RCC 7860 (cell line): ENCODE measurements at regions not wholly inside any gene's neighbourhood (a gene's known extent, or its start where the extent isn't known, plus 50 kb on each side); places are given as distances from the start of the nearest gene placed in this dataset.
"Not testable (repeated sequence)": the region's sequence is repeated elsewhere in the genome, so short reads cannot be mapped to it uniquely, and the experiment has no call there.

Source experiments
- DNase-seq: peaks from one replicate; pipeline ENCODE4 v3.0.0-alpha.2; 2015; ENCODE audit warnings: low spot score
- FAIRE-seq: peaks from 2 replicates; lab custom pipeline; 2012; peaks lifted over from hg19 to GRCh38; lab: Jason Lieb, UNC

DNA sequence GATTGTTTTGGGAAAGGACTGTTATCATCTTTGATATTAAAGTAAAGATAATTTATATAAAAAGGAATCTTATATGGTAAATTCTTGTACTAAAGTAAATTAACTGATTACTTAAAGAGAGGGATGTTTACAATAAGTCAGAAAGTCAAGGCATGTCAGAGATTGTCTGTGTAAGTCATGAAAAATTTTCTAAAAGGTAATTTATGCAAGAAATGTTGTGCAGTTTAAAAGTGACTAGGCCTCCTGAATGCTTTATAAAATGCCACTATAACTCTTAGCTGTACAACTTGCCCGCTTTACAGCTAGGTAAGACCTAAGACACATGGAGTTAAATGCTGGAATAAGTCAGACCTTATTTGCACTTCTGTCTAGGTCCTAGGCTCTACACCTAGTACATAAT is 692.9 kb downstream of the GBE1 start:
- DNase-seq (no peak), FAIRE-seq (no peak)

DNA sequence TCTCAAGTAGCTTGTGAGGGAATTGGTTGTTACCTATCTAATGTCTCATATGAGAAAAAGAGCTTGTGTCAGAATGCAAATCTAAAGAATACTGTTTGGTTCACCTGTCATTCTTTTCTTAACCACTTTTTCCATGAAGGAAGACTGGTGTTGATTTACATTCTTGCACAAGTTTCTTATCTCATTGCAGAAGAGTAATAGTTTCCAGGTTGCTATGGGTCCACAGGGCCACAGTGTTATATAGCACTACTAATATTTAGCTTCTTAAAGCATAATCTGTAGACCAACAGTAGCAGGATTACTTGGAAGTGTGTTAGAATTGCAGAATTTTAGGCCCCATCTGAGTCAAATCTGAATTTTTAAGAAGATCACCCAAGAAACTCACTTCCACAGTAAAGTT is 697.5 kb downstream of the GBE1 start:
- DNase-seq (no peak), FAIRE-seq (no peak)

DNA sequence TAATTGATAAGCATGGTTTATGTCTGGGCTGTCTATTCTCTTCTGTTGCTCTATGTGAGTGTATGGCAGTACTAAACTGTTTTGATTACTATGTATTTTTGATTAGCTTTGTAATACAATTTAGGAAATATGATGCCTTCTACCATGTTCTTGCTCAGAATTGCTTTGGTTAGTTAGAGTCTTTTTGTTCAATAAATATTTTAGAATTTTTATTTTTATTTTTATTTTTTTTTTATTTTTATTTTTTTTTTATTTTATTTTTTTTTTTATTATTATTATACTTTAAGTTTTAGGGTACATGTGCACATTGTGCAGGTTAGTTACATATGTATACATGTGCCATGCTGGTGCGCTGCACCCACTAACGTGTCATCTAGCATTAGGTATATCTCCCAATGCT is 710.3 kb downstream of the GBE1 start:
- DNase-seq, FAIRE-seq: not testable (repeated sequence)

DNA sequence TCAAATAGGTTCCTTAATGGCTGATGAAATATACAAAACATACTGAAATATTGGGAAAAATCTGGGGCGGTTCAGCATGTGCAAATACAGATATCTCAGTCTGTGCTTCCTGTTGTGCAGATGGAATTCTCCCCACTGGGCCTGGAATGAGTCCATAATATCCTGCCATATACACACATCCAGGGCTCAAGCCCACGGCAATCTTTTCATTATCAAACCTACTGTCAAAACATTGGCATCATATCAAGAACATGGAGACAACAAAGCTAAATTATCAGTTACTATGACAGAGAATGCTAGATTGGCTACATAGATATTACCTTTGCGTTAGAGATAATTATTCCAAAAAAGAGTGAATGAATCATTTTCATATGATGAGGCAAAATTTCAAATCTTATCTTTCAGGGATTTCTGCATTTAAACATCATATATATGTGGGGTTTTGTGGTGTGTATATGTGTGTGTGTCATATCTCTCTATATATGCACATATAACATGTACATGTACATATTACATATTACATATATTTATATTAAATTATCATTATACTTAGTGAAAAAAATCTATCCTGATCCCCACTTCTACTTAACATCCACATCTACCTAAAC is 713.3 kb downstream of the GBE1 start:
- DNase-seq: no peak

DNA sequence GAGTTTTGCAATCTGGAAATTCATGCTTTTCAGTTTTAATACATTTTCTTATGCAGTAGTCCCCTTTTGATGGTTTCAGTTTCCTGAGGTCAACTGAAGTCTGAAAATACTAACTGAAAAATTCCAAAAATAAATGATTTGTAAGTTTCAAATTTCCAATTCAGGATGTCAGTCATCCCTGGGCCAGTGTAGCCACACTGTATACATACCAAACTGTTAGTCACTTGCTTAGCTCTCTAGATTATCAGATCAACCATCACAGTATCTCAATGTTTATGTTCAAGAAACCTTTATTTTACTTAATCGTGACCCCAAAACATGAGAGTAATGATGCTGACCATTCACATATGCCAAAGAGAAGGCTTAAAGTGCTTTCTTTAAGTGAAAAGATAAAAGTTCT is 715.5 kb downstream of the GBE1 start:
- FAIRE-seq (no peak), DNase-seq (no peak)

More for the DNA sequence above, 713.3 kb downstream of the GBE1 start:
- no peak for FAIRE-seq

DNA sequence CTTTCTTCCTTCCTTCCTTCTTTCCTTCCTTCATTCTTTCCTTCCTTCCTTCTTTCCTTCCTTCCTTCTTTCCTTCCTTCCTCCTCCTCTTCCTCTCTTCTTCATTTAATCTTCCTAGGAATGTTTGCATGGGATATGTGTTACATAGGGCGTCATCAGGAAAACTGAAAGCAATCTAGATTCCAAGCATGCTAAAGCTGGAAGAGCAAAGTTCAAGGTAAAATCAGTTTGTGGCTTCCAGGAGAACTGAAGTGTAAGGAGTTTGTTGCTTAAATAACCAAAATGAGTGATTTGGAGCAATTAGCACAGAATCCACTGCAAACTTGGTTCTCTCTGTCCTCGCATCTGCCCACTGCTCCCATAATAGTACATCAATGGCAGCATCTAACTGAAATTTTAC is 716.2 kb downstream of the GBE1 start:
- DNase-seq: no peak
- FAIRE-seq: no peak

DNA sequence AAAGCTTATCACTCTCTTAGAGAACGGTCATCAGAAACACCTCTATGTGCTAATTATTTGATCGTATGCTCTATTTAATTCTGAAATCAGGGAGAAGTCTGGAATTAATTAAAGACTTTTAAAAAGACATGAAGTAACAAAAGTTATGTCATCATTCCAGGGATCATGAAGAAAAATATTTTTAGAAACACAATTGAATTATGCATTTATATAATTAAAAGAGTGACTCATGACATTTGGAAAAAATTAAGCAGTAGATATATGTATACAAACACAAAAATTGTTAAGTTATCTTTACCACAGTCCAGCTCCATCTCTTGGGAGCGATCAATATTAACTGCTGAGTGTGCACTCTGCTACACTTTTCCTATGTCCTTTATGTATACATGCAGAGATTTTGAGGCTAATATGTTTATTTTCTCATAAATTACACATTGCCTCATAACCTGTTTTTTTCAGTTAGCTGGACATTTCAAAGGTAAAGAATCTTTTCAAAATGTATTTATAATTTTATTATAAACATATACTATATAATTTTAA is 717.7 kb downstream of the GBE1 start:
- FAIRE-seq (no peak), DNase-seq (no peak)

DNA sequence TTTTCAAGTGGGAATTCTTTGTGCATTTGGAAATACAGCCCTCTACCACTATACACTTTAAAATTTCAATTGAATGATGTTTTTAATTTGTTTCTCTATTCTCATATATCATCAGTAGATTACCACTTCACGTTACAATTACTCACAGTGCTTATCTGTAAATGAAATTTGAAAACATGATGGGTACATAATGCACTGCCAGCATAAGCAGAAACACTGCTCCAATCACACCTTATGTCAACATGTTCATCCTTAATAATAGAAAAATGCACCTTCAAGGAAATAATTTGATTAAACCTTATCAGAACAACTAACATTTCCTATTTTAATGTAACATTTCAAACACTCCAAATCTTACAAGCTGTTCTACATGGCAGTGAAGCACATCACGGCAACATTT is 718.4 kb downstream of the GBE1 start:
- FAIRE-seq (no peak), DNase-seq (no peak)

DNA sequence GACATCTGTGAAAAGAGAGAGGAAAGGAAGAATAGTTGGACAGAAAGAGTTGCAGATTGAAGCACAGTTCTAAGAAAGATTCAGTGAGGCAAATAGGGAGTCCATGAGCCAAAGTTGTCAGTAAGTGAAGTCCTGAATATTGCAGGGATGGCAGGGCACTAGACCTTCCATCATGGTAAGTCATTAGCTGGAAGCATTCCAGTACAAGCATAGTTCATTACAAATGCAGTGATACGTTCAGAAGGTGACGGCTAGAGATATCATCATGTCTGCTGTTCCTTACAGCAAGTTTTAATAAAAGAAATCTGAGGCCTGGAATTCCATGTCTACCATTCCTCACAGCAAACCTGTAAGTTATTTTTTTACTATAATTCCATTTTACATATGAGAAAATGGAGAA is 720.1 kb downstream of the GBE1 start:
- DNase-seq (no peak), FAIRE-seq (no peak)

DNA sequence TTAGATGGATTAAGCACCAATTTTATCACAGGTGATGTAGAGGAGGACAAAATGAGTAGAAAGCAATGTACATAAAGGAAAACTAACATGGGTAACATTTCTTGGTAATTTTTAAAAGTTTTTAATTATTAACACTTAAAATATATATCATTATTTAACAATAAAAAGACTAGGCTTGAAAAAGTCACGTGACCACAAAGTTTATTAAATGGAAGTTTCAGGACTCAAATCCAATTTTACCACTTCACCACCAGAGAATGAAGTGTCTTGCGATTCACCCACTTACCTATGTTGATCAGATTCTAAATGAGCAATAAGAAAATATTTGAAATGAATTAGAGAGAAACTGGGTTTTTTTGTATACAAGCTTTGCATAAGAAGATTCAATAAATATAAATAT is 721.3 kb downstream of the GBE1 start:
- FAIRE-seq: no peak
- DNase-seq: no peak

DNA sequence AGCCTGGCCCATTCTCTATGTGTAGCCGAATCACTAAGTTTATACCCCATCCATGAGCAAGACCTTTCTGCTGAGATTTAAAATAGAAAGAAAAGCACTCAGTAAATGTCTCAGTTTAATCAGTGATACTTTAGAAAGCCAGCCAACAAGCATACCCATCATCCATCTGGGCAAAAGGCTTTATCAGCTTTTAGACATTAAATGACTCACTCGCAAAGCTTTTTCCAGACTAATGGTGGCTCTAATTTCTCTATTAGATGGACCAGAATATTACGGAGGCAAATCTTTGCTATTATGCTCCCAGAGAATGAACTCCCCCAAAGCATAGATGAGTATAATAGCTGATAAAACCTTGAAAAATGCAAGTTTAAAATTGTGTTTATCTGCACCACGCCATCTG is 727.8 kb downstream of the GBE1 start:
- FAIRE-seq: no peak
- no peak for DNase-seq

DNA sequence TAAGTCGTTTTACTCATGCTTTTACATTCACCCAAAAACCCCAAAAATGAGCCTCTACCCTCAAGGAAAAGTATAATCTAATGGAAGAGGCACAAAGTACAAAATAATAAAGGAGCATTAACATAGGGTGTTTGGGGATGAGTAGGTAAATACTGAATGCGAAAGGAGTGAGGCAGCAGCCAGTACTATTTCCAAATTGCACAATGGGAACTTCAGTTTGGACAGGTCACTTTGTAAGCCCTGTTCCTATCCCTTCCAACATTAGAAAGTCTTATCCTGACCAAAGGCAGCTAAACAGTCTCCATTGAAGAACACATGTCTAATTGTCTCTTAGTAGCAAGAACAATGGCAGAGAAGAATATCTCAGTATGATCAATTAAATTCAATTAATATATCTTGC is 728.3 kb downstream of the GBE1 start:
- no peak for DNase-seq
- no peak for FAIRE-seq

DNA sequence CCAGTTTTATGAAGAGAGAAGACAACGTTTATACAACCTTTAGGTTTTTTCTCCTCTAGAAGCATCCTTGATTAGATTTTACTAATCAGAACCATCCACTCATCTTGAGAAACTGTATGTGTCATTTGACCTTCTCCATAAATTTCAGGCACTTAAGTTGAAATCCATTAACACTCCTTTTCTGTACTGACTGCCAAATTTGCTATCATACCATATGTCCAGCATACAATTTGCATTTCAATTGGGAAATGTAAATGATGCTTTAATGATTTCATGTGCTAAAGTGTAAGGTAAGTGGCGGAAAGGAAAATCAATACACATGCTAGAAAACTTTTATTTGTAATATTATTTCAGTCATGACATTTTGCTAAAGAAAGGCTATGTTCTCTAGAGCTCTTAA is 731.6 kb downstream of the GBE1 start:
- FAIRE-seq: no peak
- DNase-seq: no peak

DNA sequence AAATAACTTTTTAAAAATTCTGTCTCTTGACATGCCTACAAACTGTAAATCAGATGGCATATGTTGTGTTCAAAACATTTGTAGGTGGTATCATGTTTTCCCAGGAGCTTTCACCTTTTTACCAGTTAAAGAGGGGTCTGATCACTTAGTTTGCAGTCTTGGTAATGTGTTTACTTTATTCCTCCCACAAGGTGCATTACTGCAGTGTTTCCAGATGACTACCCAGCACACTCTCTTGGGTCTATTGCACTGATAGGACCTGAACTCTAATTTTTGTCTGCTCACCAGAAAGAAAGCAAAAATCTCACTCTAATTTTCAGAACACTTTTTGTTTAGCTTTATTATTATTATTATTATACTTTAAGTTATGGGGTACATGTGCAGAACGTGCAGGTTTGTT is 734.1 kb downstream of the GBE1 start:
- DNase-seq: no peak
- FAIRE-seq: no peak

DNA sequence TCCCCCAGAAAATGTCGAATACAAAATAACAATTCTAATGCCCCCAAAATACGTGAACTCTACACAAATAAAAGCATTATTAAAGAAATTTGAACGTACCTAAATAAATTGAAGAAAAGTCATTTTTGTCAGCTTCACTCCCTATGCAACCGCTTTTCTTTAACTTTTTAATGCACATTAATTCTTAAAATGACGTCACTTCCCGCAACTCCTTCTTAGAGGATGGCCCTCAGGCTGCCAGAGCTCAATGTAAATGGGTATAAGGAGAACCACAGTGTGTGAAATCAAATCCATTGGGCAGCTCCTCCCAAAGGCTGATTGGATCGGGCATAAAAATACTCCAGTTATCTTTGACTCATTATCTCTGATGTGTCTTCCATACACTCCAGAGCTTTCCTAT is 736.9 kb downstream of the GBE1 start:
- DNase-seq: no peak
- FAIRE-seq: no peak

DNA sequence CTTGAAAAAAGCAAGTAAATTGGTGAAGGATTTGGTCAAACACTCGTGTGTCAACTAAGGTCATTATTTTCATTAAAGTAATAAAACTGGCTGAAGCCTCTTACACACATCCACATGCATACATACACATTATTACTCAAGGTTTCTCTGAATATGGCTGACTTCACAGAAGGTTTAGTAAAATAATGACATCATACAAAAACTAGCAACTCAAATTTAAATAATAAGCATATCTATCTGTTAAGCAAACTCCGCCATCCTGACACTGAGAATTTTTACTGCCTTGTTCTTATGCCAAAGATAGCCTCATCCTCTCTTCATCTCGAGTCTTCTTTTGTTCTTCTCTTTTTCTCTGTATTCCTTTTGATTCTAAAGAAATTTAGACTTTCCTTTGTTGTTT is 739.1 kb downstream of the GBE1 start:
- no peak for FAIRE-seq
- no peak for DNase-seq

DNA sequence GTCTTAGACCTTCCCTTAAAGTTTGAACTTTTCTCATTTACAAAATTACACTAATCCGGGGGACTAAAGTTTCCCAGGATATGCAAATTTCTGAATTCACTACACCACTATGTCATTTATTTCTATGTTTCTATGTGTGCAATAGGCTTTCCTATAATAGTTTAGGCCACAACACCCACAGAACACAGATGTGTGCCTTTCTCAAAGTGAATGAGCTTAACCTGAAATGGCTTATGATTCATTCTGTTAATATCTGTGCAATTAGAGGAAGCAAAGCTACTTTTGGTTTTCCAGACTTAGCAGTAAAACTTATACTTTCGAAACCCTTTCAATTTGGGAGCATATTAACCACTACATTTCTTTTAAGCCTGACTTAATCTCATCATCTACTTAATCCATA is 748.1 kb downstream of the GBE1 start:
- DNase-seq (no peak), FAIRE-seq (no peak)

DNA sequence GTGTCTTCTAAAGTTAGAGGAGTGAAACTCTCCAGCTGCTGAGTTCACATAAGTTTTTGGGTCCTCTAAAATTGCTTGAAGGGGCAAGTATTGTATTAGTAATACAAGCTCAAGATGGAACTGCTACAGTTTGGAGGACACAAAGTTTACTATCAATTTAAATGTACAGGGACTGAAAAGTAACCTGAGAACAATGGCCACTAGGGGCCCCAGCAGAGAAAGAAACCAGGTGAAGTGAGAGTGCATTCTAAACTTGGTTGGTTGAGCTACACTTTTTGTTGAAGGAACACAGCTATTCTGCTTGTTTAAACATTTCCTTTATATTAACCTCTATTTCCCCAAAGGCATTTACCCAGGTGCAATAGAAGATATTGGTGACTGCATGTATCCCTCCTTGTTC is 755.5 kb downstream of the GBE1 start:
- FAIRE-seq: no peak

DNA sequence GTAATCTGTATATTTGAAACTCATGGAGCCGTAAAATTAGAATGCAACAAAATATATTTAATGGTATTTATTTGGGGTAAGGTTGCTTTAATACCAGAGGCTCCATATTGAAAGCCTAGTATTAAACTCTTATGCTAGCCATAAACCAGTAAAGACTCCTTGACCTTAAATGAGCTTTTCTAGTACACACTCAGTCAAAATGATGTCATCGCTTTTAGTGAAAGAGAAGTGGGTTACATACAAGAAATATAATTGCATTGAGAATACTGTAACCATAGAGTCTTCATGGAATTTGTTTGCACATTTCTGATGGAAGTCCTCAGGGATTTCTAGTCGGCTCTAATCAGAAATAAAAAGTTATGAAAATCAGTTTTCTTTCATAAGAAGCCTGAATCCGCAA is 757.6 kb downstream of the GBE1 start:
- no peak for FAIRE-seq

More for the DNA sequence above, 755.5 kb downstream of the GBE1 start:
- DNase-seq: no peak

DNA sequence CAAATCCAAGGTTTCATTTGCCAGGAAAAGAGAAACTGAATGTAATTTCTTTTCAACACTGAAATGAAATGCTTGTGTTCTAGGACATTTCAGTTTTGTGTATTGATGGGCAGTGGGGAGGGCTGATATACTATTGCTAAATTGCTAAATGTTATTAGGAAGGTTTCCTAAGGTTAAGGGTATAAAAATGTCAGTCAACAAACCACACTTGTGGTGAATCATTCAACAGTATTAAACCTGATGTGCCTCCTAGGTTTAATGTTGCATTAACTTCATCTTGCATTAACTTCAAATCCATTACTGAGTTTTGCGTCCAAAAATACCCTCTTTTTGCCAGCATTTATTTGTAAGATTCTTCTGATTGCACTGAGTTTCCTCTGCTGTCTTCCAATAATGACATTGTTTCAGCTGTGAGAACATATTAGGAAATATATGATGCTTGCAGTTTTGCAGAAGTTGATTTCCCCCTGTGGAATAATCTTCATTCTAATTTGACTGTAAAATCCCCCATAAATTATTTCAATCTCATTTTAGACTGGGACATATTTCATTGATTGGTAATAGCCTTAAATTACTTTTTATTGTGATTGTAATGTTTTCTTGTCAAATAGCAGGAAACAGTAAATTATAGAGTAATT is 758.3 kb downstream of the GBE1 start:
- FAIRE-seq: no peak
- no peak for DNase-seq

More for the DNA sequence above, 757.6 kb downstream of the GBE1 start:
- no peak for DNase-seq

DNA sequence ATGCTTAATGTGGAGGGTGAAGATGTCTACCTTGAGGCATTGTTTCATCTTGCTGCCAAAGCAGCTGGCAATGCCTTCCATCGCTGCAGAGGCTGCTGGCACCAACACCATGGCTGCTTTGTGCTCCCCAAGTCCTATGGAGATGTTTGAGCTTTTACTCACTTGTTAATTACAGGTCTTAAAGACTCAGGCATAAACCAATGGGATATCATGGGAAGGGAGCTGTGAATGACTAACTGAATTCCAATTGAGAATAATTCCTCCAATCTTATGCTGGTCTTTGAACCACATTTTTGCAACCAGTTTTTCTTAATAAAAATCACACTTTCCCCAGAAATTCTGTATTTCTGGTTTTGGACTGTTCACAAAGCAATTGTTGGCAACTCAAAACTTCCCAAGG is 762.0 kb downstream of the GBE1 start:
- FAIRE-seq: no peak
- DNase-seq: no peak

DNA sequence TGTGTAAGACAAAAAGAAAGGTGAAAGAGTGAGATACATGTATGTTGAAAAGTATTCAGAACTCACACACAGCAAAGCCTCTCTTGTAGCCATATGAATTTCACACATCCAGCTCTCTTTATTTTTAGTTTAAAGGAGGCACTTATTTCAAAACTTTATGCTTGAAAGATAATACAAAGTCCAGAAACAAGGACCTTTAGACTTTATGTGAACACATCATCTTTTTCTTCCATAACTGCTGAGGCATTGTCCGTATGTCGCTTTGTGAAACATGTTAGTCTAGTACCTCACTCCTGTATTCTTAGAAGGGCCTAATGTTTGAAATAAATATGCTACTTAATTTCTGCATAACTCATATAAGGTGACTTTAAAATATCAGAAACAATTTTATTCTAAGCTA is 763.4 kb downstream of the GBE1 start:
- FAIRE-seq: no peak
- DNase-seq: no peak

DNA sequence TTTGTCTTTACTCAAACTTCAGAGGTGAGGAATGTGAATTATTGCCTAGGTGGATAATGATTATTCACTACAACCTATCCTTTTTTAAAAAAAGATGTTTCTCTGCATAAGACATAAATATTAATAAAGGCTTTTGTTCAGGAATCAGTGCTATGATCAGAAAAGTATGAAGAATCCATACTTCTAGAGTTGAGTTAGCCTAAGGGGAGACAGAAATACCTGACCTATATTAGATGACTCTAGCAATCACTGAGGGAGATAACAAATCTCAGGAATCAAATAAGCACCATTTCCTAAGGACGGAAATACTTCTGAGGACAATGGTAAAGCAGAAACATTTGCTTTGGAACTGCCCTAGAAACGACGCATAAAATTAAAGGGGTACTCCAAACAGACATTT is 763.8 kb downstream of the GBE1 start:
- no peak for FAIRE-seq
- no peak for DNase-seq
